Stimulated activated CD4-positive, alpha-beta T cell treated with anti-CD3 and anti-CD28 coated beads, Interleukin-2, amount 100 ng/mL, for 4 hours (primary cell): ENCODE measurements at regions not wholly inside any gene's neighbourhood (a gene's known extent, or its start where the extent isn't known, plus 50 kb on each side); places are given as distances from the start of the nearest gene placed in this dataset.

Experiments
- DNase-seq: peaks from one replicate; pipeline ENCODE4 v3.0.0-alpha.2; 2020; ENCODE audit warnings: low read depth

DNA sequence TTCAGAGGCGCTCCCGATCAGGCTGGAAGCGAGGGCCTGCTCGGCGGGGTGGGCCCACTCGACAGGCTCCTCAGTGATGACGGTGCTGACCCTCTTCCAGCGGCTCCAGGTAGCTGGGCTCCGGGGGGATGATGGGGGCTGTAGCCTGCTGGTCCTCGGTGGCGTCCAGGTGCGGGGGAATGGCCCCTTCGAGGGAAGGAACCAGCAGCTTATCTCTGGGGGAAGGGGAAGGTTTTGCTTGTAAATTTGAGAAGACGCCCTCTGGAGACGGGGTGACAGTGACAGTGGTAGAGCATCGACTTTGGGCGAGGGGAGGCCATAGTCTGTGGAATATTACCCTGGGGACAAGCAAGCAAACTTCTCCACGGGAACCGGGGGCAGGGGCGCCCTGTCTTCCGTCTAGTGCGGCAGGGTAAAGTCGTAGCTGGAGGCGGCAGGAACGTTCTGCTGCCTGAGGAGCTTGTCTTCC is 891.9 kb upstream of the LRRTM1 start:
- DNase-seq = no peak

DNA sequence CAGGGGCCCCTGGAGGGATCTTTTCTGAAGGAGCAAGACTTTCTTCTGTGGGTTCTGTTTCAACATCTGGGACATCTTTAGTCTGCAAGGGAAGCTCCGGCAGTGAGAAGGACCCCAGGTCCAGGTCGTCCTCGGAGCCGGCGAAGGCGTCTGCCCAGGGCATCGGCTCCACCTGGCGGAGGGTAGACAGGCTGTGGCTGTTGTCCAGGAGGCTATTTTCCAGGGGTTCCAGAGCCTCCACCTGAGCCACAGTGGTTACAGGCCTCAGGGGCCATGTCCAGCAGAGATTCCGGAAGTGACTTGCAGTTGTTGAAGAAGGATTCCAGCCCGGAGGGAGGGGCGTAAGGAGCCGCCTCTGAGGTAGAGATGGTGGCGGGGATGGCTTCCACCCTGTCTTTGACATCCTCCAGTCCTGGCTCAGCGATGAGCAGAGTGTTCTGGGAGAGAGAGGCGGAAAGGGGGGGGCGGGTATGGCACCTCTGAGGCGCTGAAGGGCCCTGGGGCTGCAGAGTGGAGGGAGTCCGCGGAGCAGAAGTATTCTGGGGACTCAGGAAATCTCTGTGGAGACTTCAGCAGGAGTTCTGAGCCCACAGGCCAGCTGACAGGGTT is 891.3 kb upstream of the LRRTM1 start:
- no peak for DNase-seq

DNA sequence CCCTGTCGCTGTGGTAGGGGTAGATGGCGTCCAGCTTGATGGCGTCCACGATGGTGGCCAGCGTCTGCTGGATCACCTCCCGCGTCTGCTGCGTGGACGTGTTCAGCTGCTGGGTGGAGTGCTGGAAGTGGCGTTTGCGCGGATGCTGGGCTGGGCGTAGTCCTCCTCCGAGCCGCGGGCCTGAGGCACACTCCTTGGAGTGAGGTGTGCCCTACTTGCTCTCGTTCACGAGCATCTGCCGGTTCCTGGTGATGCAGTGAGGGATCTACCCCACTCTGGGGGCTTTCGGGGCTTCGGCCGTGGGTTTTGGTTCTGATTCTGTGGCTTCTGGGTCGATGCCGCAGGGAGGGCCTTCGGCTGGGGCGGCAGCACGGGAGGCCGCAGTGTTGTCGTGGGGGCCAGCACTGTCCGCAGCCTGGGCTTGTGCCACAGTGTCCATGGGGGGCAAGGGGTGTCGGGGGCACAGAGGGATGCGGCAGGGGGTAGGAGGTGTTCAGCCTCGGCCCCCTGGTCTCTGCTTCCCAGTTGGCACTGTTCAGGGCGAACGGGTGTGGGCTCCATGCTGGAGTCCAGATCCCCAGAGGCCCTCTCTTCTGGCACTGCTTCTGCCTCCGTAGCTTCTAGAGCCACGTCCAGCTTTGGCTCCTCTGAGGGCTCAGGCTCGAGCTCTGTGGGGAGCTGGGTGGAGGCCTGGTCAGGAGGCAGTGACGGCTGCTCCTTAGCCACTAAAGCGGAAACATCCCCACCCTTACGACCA is 890.6 kb upstream of the LRRTM1 start:
- no peak for DNase-seq

DNA sequence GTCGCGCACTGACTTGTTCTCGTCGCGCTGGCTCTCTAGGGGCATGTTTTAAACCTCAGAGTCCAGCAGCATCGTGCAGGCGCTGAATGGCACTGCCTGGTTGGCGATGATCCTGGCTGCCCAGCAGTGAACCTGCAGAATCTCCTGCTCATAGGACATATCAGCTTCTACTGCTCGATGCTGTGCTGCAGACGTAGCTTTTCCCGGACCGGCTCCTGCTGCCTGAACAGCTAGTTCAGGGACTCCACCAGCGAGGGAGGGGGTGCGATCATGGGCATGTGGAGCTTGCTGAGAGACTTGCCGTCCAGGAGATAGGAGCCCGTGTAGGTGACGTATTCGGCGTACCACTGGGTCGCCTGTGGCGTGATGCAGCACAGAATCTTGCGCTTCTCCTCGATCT is 890.0 kb upstream of the LRRTM1 start:
- no peak for DNase-seq

DNA sequence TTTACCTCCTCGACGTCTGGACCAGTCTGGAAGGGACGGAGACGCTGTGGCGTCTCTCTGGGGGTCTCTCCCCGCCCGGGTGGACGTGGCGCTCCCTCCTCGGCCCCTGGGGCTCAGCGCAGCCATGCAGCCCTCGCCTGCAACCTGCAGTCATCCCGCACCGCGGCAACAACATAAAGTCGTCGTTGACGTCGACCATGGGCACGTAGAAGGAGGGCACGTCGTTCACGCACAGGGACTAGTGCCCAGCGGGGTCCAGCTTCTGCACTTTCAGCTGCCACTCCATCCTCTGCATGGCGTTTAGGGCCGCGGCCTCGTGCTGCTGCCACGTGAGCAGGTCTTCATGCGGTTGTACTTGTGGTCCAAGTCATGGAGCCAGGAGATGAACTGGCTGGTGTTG is 889.6 kb upstream of the LRRTM1 start:
- no peak for DNase-seq

DNA sequence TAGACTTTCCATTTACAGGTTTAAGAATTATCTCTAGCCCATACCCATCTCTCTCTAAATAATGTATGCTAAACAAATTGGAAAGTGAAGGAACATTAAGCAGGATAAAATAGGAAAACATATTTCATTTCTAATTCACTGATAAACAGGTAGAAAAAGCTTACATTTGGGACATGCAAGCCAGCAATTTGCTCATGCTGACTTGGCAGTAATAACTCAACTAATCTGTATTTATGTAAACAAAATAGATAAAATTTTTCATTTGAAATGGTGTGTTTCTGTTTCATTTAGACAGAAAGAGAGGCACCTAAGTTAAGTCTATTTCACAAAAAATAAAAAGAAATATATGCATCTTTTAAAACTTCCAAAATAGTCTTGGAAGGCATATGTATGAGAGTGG is 877.3 kb upstream of the LRRTM1 start:
- DNase-seq = no peak

DNA sequence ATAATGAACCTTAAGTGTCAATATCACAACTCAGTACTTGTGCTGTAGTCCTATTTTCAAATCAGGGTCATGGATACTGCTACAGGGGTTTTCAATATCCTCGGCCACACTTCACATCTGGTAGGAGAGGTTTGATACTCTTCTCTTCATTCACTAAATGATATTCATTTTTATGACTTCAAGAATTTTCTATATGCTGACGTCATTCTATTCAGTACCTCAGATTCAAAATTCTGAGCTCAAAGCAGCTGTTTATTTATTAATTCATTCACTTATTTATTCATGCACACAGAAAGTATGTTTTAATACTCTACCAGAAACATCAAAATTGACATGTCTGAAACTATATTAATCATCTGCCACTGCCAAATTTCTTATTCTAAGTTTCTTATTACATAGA is 866.9 kb upstream of the LRRTM1 start:
- no peak for DNase-seq

DNA sequence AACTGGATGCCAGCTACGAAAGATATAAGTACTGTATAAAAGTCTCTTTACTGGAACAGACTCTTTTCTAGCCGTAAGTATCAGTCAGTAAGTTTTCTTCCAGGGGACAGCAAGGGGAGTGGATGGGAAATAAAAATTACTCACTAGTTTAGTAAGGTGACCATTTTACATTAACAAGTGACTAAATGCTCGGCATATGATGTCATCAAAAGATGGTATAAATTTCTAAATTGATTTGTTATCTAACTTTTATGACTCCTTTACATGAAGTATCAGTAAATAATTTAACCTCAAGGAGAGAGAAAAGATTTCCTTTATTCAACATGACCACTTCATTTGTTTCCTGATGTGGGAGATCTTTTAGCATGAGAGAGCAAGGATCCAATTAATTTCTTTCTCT is 859.0 kb upstream of the LRRTM1 start:
- DNase-seq = no peak

DNA sequence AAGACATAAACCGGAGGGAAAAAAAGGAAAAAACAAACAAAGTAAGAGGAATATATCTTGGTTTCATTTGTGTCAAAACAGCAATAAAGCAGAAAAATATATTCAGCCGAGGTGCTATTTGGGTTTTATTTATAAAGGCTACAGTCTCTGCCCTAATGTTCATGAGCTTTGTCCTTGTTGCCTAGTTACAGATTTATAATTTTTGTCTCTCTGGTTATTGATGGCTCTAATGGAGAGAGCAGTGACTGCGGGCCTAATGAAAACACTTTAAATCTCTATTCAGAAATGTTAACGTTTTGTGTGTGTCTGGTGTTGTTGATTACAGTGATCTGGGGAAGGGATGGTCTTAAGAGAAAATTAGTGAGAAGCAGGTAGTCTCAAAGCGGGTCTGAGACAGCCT is 854.0 kb upstream of the LRRTM1 start:
- DNase-seq = no peak

DNA sequence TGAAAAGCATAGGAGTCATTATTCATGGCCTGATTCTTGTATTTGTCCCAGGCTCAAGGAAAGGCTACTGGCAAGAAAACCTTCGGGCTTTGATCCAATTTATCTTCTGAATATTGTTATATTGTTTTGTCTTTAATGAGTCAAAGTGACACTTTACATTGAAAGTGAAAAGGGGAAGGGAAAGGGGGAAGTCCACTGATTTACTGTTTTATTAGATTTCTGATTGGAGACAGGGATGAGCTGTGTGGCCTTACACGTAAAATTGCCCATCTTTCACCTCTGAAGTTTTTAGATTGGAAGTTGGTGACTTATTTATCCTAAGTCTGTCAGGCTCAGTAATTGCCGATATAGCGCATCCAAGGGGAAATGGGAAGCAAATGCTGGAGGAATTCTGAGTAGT is 843.8 kb upstream of the LRRTM1 start:
- no peak for DNase-seq

DNA sequence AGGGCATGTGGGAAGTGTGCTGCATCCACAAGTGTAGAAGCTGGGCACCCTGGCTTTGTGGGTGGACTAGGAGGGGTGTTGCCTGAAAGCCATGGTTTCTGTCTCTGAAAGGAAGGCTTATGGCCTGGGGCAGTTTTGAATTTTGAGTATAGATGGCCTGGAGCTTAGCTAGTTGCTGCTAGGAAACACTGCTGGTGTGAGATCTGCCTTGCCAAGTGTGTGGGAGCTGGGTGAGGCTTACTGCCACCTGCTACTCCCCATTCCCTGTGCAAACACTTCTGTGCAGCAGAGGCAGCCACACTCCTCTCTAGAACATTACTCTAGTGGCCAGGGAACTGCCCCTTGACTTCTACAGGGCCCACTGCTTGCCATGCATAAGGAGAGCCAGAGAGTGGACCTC is 831.7 kb upstream of the LRRTM1 start:
- DNase-seq = no peak

DNA sequence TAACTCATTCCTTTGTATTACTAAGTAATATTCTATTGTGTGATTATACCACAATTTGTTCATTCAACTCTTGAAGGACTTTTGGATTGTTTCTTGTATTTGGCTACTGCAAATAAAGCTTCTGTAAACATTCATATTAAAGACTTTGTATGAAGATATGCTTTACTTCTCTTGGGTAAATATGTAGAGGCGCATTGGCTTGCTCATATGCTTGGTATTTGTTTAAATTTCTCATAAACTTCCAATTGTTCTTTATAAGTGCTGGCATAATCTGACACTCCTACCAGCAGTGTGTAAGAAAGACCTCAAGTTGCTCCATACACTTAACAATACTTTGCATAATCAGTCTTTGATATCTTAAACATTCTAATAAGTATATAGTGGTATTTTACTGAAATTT is 792.8 kb upstream of the LRRTM1 start:
- DNase-seq = no peak

DNA sequence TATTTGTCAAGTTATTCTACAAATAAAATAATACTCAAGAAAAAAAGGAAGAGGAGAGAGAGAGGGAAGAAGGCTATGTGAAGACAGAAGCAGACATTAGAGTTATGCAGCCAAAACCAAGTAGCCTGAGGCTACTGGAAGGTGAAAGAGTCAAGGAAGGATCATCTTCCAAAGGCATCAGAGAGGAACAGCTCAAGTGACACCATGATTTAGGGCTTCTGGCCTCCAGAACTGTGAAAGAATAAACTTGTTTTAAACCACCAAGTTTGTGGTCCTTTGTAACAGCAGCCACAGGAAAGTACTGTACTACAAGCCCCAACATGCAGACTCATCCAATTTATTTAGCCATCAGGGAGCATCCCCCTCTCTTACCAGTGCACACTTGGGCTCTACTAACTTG is 788.5 kb upstream of the LRRTM1 start:
- no peak for DNase-seq

DNA sequence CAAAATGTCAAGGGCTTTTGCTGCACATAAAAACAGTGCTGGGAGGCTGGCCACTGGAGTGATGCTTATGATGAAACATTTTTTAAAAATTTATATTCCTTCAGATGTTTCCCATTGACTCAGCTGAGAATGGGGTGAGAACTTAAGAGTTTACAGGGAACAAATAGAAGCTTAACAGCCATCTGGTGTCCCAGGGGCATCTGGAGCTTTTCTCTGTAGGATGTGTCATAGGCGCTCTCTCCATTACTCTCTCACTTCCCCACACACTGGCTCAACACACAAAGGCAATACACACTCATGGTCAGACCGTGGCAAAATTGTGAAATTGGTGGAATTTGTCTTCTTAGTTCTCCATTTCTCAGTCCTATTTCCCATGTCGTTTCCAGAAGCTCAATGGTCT is 783.1 kb upstream of the LRRTM1 start:
- DNase-seq = no peak

DNA sequence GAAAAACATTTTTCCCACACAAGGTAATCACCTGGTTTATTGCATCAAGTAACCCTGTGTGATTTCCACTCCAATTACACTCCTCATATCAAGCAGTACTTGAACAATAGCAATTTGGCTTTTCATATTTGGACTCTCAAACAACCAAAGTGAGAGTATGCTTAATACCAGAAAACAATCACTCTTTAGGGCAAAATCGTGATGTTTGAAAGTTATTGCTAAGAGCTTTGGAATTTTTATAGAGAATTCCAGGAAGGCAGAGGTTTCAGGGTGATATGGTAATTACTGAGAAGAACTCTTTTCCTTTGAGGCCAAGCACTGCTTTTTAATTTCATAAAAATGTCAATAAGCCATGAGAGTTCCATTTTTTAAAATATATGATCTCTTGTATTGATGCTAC is 779.5 kb upstream of the LRRTM1 start:
- no peak for DNase-seq

DNA sequence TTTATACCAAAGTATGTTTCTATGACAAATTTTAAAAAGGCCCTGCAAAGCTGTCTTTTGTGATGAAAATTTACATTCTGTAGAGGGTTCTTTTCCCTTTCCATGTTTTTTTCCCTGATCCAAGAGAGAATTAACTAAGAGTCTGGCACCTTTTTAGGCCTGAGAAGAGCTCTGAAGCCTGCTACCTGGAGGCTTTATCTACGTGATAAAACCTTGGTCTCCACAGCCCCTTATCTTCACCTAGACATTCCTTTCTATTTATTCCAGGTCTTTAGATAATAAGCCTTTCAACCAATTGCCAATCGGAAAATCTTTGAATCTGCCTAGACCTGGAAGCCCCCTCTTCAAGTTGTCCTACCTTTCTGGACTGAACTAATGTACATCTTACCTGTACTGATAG is 774.1 kb upstream of the LRRTM1 start:
- DNase-seq = no peak

DNA sequence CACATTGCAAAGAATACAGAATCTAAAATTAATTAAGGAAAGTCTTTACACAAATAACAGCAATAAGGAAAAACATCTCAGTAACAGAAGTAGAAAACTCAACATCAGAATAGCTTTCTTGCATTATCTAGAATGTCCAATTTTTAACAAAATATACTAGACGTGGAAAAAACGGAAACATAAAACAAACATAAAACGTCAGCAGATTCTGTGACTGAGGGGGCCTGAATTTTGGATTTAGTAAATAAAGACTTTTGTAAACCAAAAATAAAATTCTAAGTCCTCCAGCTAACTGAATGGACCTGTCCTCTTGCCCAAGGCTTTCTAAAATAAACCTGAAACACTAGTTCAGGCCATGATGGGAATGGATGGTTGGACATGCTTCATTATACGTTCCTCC is 773.5 kb upstream of the LRRTM1 start:
- DNase-seq = no peak

DNA sequence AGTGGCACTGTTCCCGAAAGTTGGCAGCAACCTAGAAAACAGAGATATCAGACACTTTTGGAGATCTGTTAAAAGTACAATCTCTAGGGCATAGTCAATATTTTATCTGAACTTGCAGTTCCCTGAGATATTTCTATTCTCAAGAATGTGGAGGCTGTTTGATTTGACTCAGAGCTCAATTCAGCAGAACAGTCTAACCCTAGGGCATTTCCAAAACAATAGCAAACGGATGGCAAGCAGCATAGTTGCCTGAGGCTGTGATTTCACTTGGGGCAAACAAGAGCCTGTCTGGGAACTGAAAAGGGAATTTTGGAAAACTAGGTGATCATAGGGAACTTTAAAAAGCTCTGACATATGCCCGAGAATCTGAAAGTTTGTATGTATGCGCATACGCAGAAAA is 772.8 kb upstream of the LRRTM1 start:
- DNase-seq = no peak

DNA sequence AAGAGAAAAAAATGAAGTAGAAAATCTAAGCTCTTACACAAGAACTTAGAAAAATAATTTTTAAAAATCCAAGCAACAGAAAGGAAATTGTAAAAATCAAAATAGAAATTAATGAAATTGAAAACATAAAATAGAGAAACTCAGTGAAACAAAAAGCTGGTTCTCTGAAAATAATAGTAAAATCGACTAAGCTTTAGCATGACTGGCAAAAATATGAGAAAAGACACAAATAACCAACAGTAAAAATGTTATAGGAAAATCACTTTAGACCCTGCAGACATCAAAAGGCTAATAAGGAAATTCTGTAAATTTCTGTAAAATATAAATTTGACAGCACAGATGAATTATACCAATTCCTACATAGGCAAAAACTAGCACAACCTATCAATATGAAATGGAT is 768.9 kb upstream of the LRRTM1 start:
- DNase-seq = no peak

DNA sequence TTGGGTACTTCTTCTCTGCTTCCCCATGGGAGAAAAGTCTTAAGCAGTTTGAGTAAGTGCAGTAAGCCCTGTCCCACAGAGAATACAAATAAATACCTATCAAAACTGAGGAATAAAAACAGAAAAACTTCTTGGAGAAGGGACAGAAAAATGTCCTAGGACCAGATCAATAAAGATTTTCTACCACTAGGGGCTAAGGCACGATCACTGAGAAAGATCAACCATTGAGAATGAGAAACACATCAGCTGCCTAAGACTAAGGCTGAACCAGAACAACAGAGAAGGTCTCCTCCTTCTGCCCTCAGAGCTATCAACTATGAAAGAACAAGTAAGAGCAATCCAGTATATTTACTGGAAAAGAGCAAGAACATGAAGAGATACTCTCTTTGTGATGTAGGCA is 763.6 kb upstream of the LRRTM1 start:
- DNase-seq = no peak

DNA sequence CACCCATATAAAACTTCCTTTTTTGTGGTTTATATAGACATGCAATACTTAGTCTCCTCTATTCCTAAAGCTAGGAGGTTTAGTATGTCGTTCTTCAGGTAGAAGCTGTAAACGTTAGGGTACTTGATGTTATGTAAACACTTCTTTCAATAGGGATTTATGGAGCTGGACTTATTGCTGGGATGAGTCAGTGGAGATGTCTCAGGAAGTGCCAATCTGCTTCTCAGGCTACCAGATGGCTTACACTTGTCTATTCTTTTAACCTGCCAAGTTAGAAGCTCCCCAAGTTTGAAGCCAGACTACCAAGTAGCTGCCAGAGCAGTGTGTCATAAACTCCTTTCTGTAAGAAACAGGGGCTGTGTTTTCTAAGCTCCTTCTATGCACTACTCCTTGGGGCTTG is 756.5 kb upstream of the LRRTM1 start:
- no peak for DNase-seq

DNA sequence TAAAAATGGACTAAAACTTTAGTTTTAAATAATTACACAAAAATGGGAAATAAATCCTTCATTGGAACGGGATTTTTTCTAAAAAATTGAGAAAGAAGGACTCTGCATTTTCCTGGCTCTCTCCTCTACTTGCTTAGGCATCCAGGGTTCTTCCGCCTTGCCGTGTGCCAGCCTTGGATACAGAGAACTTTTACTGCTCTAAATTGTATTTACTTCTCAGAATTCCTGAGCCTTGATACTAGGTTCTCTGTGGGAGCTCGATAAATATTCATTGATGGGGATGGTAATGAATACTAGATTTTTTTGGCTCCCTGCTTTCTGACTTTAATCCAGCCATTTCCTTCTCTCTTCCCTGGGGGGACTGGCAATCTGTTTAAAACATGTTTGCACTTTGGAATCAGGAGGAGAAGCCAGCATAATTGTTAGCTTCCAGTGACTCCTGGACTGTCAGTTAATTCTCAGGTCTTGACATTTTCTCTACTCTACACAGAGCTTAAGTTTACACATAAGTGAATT is 746.1 kb upstream of the LRRTM1 start:
- no peak for DNase-seq

DNA sequence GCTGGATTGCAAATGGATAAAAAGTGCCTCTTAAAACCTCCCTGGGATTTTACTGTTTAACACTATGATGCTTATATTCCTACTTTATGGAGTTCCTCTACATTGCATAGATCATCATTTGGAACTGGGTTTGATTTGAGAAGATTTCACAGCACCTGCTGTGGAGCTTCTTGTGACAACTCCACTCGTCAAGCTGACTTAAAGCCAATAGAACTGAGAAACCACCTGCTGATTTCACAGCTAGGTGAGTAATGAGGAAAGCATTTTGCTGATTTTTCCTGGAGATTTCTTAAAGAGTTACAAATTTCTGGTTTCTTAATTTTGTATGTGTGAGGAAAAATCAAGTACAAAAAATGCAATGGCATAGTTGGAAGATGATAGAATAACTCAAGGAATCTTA is 739.1 kb upstream of the LRRTM1 start:
- DNase-seq = no peak

DNA sequence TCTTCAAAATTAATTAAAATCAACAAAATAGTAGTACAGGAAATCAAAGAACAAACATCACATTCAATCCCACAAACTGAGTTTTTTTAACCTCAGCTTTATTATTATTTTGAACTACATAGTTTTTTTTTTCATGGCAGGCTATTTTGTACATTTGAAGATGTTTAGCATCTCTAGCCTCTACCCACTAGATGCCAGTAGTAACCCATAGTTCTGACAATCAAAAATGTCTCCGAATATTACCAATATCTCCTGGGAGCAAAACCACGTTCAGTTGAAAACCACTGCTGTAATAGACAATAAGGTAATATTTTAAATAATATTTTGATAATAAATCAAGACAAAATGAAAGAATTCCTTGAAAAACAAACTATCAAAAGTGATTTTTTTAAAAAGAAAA is 702.6 kb upstream of the LRRTM1 start:
- no peak for DNase-seq
